ENCODE measurements at regions not wholly inside any gene's neighbourhood (a gene's known extent, or its start where the extent isn't known, plus 50 kb on each side); places are given as distances from the start of the nearest gene placed in this dataset.

- DNase-seq (ENCODE audit: low read depth) = no peak
Measured at GRCh38 chr7:121525155-121525819, 129.2 kb upstream of the FAM3C start.

- DNase-seq (ENCODE audit: low read depth) = no peak
Measured at GRCh38 chr7:121521711-121522400, 125.7 kb upstream of the FAM3C start.

DNA sequence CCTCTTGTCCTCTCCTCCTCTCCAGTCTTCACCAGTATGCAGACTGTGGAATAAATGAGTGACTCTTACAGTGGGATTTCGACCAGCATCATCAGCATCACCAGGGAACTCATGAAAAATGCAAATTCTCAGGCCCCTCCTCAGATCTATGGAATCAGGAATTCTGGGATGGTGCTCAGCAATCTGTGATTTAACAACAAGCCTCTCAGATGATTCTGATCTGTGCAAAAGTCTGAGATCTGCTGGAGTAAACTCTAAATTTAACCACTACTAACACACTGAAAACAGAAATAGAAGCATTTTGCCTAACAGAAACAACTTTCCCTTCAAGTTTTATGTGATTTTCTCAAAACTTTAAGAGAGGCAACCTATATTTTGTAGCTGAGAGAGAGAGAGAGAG is 124.8 kb upstream of the FAM3C start:
- DNase-seq (ENCODE audit: low read depth) = no peak

GRCh38 chr7:121519548-121520521 is 123.7 kb upstream of the FAM3C start:
- no peak for DNase-seq (ENCODE audit: low read depth)

GRCh38 chr7:121517591-121517990 is 121.5 kb upstream of the FAM3C start:
- no peak for DNase-seq (ENCODE audit: low read depth)

GRCh38 chr7:121516821-121517220 is 120.7 kb upstream of the FAM3C start:
- no peak for DNase-seq (ENCODE audit: low read depth)

- no peak for DNase-seq (ENCODE audit: low read depth)
Measured at GRCh38 chr7:121515630-121516401, 119.7 kb upstream of the FAM3C start.

DNA sequence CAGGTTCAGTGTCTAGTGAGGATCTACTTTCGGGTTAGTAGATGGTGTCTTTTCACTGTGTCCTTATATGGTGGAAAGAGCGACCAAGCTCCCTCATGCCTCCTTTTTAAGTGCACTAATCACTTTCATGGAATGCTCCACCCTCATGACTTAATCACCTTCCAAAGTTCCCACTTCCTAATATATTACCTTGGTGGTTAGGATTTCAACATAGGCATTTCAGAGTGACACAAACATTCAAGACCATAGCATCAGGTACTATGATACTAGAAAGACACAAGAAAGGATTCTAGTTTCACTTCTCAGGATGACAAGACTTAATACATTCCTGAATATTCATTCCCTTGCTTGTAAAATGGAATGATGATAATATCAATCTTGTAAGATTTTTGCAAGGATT is 119.1 kb upstream of the FAM3C start:
- no peak for DNase-seq (ENCODE audit: low read depth)

GRCh38 chr7:121513105-121513504 is 117.0 kb upstream of the FAM3C start:
- DNase-seq (ENCODE audit: low read depth) = no peak

DNA sequence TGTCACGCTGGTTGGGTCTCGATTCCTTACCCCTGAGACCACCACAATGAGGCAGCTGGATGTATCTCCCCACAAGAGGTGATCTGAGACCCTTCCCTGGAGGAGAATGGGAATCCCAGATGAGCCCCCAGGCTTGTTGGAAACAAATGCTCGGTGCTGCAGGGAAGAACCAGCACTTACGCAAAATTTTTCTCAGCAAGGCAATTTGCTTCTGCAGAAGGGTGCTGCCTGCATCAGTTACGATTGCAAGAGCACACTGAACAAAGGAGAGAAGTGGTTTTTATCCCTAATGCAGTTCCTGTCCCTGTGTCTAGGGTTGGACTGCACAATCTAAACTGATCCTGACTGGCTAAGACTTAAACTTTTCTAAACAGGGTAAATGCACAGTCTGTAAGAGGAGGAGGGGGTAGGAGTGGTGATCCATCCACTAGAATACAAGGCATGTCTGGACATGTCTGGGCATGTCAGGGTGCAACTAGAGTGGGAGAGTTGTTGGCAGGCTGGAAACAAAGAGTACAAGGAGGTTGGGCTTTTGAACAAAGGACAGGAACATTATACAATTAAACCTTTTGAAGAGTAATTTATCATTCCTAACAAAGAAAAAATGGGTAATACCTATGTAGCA is 114.9 kb upstream of the FAM3C start:
- DNase-seq (ENCODE audit: low read depth) = no peak

GRCh38 chr7:121510302-121510701 is 114.2 kb upstream of the FAM3C start:
- no peak for DNase-seq (ENCODE audit: low read depth)

GRCh38 chr7:121505540-121506182 is 109.6 kb upstream of the FAM3C start:
- DNase-seq (ENCODE audit: low read depth) = no peak

- DNase-seq (ENCODE audit: low read depth) = no peak
Measured at GRCh38 chr7:121505021-121505420, 108.9 kb upstream of the FAM3C start.

DNA sequence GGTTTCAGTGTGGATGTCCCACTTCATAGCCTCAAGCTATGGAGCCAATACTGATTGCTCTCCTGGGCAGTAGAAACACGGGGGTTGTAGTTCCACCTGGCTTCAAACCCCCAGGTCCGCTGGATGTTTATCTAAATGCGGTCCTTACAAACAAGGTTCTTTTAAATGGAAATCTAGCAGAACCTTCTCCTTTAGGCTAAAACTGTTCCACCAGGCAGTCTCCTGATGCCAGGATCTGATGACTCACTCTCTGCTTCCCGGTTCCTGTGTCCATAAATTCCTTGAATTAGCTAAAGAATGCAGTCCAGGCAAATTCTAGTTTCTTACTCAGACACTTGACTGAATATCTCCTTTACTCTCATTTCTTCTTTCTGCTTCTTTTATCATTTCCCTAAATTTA is 108.4 kb upstream of the FAM3C start:
- no peak for DNase-seq (ENCODE audit: low read depth)

GRCh38 chr7:121503730-121504129 is 107.6 kb upstream of the FAM3C start:
- DNase-seq (ENCODE audit: low read depth) = no peak

GRCh38 chr7:121503039-121503438 is 106.9 kb upstream of the FAM3C start:
- no peak for DNase-seq (ENCODE audit: low read depth)

DNA sequence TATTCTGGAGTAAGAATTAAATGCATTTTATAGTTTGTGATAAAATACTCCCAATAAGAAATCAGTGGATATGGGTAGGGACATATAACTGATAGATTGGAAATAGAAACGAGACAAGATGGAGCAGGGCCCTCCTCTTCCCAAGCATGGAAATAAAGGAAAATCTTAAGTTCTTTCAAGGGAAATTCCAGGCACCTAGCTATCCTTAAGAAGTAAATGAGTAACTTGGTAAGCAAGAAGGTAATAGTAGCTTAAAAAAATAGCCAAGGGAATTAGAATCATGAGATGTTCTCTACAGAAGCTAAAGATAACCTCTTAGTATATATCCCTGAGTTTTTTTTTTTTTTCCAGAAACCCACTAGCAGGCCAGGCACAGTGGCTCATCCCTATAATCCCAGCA is 105.5 kb upstream of the FAM3C start:
- DNase-seq (ENCODE audit: low read depth) = no peak

DNA sequence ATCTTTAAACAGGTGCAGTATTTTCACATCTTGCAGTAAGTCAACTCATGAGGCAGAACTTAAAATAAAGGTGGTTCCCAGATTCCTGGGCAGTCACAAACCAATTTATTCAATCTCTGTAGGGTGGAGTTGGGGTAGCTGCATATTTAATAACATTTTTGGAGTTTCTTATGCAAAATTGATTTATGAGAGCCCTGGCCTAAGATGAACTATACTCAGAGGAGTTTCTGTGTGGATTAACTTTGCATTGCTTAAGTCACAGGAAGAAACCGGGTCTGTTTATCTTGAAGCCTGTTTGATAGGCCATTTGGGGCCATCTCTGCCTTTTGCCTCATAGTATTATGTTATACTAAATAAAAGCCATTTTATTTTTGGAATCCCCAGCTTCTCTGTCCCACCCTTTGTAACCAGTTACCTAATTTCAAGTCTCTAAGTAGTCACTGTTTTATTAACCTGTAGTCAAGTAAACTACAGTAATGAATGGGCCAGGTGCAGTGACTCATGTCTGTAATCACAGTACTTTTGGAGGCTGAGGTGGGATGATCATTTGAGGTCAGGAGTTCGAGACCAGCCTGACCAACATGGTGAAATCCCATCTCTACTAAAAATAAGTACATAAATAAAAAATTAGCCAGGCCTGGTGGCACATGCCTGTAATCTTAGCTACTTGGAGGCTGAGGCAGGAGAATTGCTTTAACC is 104.4 kb upstream of the FAM3C start:
- DNase-seq (ENCODE audit: low read depth) = no peak

- no peak for DNase-seq (ENCODE audit: low read depth)
Measured at GRCh38 chr7:121499624-121500023, 103.5 kb upstream of the FAM3C start.

- DNase-seq (ENCODE audit: low read depth) = no peak
Measured at GRCh38 chr7:121498816-121499215, 102.7 kb upstream of the FAM3C start.
